IPS-NIHi7 (cell line): ENCODE measurements at regions not wholly inside any gene's neighbourhood (a gene's known extent, or its start where the extent isn't known, plus 50 kb on each side); places are given as distances from the start of the nearest gene placed in this dataset.

Experiments
- DNase-seq: peaks from one replicate; pipeline ENCODE4 v3.0.0; 2012; ENCODE audit warnings: mixed read lengths; ENCODE audit errors: extremely low spot score

GRCh38 chr7:32266932-32267475, 196.8 kb upstream of the PDE1C start:
- peak; percentile 71 for DNase-seq

- DNase-seq = no peak
These were observed 194.6 kb upstream of the PDE1C start for GRCh38 chr7:32264702-32265284.

DNA sequence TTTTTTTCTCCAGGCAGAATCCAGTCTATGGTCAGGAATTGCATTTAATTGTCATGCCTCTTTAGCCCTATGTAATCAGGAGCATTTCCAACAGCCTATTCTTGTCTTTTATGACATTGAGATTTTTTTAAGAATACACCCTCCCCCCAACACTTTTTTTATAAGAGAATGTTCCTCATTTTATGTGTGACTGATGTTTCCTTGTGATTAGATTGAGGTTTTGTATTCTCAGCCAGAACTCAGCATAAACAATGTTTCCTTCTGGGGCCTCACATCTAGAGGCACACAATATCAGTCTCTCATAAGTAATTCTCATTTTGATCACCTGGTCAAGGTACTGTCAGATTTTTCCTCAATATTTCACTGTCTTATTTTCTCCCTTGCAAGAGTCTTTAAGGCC, 193.4 kb upstream of the PDE1C start:
- no peak for DNase-seq

DNA sequence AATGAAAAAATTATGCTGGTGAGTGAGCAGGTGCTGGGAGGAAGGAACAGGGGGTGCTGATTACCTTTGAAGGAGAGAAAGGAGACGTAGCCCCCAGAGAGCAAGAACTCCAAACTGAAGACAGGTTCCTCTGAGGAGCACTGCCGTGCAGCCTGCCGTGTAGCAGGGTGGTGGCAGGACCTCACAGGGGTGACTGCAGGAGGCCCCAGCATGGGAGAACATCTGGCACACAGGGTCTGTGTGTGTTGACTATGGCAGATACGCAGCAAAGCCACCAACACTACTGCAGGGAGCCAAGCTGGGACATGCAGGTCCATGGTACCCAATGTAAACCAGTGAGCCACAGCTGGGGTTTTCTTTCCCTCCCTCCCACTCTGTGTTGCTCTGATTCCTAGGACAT, 192.1 kb upstream of the PDE1C start:
- no peak for DNase-seq

DNA sequence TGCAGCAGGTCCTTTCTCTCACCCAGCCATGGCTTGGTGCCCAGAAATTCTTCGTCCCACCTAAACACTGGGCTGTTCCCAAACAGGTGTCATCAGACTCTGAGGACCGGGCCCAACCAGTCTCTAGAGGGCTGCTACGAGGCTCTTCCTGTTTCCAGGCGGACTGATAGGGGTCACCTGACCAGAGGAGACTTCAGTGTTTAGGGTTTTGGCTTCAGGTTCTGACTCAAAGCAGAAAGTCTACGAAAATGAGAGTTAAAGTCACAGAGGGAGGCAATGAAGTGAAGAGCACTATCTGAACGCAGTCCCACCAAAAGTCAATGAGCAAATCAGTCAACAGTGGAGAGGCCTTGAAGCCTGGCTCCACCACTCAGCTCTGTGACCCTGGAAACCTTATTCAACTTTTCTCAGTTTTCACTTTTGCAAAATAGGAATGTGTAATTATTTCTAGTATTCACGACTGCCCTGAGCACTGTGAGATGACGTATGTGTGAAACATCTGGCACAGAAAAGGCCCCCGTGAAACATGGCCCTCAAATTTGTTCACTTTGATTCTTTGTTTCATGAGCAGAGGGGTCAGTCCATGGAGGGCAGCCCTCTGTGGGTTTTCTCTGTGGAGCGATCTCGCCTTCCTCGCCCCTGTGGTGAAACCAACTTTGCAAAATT, 189.9 kb upstream of the PDE1C start:
- no peak for DNase-seq

GRCh38 chr7:32258265-32258664, 188.1 kb upstream of the PDE1C start:
- DNase-seq = no peak

DNA sequence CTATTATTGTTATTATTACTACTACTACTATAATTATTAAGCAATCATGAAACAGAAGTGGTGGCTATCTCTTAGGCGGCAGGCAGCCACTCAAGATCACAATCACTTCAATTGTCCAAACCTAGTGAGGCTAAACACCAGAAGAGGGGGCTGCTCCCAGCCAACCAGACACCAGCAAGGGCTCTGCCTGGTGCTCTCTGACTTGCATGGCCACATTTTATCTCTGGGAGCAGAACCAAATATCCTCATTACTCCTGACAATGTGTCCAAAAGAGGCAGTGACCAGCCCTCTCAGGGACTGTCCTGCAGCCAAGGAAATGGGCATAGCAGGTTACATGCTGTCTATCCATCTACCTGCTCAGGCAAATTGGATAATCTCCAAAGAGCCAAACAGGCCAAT, 187.4 kb upstream of the PDE1C start:
- peak; percentile 40 for DNase-seq

DNA sequence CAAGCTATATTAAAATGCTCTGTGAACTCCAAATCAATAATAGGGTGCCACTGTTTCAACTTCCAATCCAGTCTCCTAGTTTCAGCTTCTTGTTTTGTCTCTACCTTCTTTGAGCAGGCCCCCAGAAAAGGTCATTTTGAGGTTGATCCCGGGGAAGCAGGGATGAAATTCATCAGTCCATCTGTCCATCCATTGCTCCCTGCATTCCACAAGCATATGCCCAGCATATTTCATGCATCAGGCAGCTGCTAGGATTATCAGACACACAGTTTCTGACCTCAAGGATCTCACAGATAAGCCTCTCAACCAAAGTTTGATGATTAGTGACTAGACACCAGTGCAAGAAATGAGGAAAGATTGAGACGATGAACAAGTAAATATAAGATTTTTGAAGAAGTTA, 186.6 kb upstream of the PDE1C start:
- no peak for DNase-seq

GRCh38 chr7:32256376-32256775, 186.2 kb upstream of the PDE1C start:
- no peak for DNase-seq

DNA sequence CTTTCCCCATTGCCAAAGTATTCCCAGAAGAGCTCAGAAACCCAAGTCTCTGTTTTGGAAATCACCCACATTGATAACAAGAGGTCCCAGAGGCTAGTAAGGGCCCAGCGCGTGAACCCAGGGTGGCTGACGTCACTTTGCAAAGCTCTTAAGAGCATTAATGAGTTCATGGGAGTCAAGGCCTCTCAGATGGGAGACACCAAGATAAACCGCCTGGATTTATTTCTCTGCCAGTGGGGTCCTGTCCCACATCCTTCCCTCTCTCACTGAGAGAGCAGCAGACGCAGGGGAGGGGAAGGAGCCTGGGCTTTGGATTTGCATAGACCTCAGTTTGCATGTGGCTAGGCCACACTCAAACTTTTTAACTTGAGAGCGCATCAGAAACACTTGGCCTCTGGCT, 184.8 kb upstream of the PDE1C start:
- no peak for DNase-seq

GRCh38 chr7:32253299-32253698, 183.1 kb upstream of the PDE1C start:
- DNase-seq = no peak

- no peak for DNase-seq
These were observed 181.5 kb upstream of the PDE1C start for GRCh38 chr7:32251659-32252058.

- DNase-seq = no peak
These were observed 180.5 kb upstream of the PDE1C start for GRCh38 chr7:32250471-32251260.

DNA sequence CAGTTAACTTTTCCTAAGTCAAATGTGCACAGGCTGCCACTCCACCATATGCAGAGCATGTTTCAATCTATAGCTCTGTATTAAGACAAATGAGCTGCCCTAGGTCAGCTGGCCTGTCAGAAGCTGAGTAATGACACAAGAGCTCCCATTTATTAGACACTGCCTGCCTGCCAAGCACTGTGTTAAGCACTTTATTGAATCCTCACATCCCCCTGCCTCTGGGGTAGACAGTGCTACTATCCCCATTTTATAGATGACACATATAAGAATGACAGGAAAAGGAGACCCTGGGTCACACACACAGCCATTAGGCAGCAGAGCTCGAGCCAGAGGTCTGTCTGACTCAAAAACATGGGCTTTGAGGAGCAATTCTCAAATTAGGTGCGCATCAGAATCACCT, 179.8 kb upstream of the PDE1C start:
- no peak for DNase-seq

DNA sequence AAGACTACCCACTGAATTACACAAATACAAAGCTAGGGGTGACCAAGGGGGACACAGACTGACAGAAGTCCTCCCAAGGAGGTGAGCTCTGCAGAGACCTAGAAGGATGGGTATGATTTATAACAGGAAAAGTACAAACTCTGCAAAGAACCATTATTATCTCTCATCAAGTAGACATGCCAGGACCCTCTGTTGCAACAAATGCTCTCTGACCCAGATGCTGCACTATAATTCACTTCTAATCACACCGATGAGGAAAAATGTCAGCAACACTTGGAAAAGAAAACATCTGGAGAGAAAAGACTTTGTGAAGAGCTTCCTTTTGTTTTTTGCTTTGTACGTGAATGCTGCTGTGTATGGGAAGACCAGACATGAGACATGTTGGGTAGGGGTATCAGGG, 178.3 kb upstream of the PDE1C start:
- no peak for DNase-seq

- no peak for DNase-seq
These were observed 174.7 kb upstream of the PDE1C start for GRCh38 chr7:32244806-32245345.

- DNase-seq = no peak
These were observed 173.6 kb upstream of the PDE1C start for GRCh38 chr7:32243687-32244290.

DNA sequence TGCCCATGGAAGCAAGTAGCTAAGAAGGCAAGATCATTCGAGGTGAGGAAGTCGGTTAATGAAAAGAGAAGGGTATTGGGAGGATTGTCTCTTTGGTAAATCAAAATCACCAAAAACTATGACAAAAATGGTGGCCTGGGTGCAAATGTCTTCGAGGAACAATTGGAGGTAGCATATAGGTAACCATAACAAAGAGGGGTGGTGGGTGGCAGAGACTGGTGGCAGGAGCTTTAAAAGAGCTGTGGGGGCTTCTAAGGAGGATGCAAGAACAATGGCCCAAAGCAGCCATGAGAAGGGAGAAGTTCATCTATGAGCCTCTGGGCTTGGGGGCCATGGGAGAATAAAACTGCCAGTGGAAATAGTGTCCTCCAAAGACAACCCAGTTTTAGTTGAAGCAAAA, 172.2 kb upstream of the PDE1C start:
- DNase-seq = no peak

- DNase-seq = no peak
These were observed 171.4 kb upstream of the PDE1C start for GRCh38 chr7:32241636-32242035.

GRCh38 chr7:32239764-32240163, 169.6 kb upstream of the PDE1C start:
- no peak for DNase-seq

- peak; percentile 16 for DNase-seq
These were observed 158.4 kb upstream of the PDE1C start for GRCh38 chr7:32228601-32229000.

- DNase-seq = no peak
These were observed 157.5 kb upstream of the PDE1C start for GRCh38 chr7:32227746-32228145.
